Suprapubic skin (tissue), 4 donors: ENCODE measurements at regions not wholly inside any gene's neighbourhood (a gene's known extent, or its start where the extent isn't known, plus 50 kb on each side); places are given as distances from the start of the nearest gene placed in this dataset.

ENCODE experiments used
- DNase-seq, 2 donors: peaks; one replicate each; pipeline ENCODE4 v3.0.0-alpha.2; 2019; ENCODE audit warnings: low spot score in 2 of 2
- H3K27ac ChIP-seq: fragments of 200-600 bp; sonication (generic); one replicate; pipeline ENCODE4 v1.5.1; 2019
- H3K27me3 ChIP-seq: fragments of 200-600 bp; sonication (generic); one replicate; pipeline ENCODE4 v1.5.1; 2019
- H3K36me3 ChIP-seq: fragments of 200-600 bp; sonication (generic); one replicate; pipeline ENCODE4 v1.5.1; 2019
- H3K4me1 ChIP-seq: fragments of 200-600 bp; sonication (generic); one replicate; pipeline ENCODE4 v1.5.1; 2019
- H3K4me3 ChIP-seq: fragments of 200-600 bp; sonication (generic); one replicate; pipeline ENCODE4 v1.5.1; 2019; ENCODE audit warnings: mild to moderate bottlenecking
- H3K9me3 ChIP-seq: fragments of 200-600 bp; sonication (generic); one replicate; pipeline ENCODE4 v1.5.1; 2019
- CTCF ChIP-seq, 2 donors: fragments of 200-600 bp in 1 of 2; fragments of 450-650 bp in 1 of 2; sonication (generic) in 1 of 2; IDR thresholded peaks; one replicate each; pipeline ENCODE4 v1.5.1; 2016 to 2019; ENCODE audit warnings: antibody characterized with exemption in 2 of 2, mild to moderate bottlenecking in 1 of 2, moderate library complexity in 1 of 2
- EP300 ChIP-seq: sonication (generic); formaldehyde crosslinking; IDR thresholded peaks from one replicate; pipeline ENCODE4 v1.6.1; 2017; ENCODE audit warnings: antibody characterized with exemption
- POLR2A ChIP-seq, 2 donors: fragments of 450-650 bp; IDR thresholded peaks; one replicate each; pipeline ENCODE4 v1.6.1; 2017; ENCODE audit warnings: antibody characterized with exemption in 2 of 2, mild to moderate bottlenecking in 2 of 2, moderate library complexity in 2 of 2
- POLR2AphosphoS5 ChIP-seq, 3 donors: sonication (generic); formaldehyde crosslinking; IDR thresholded peaks; one replicate each; pipeline ENCODE4 v1.6.1; 2017; ENCODE audit warnings: antibody characterized with exemption in 3 of 3
- WGBS: methylation state at CpG from one replicate; pipeline ENCODE4 v1.1.5; 2018; 5-methylcytosine and 5-hydroxymethylcytosine counted together

- Histone ChIP-seq H3K9me3 (no peaks in the 10 kb centered on the region), H3K27ac (no peak overlapping the region), H3K36me3 (no peaks in the 10 kb centered on the region), H3K4me1 (no peaks in the 10 kb centered on the region), H3K27me3 (no peaks in the 10 kb centered on the region), H3K4me3 (no peak overlapping the region)
- no peak for TF ChIP-seq POLR2AphosphoS5 (IDR thresholded peaks at IDR 0.05)
- no peak for TF ChIP-seq CTCF (IDR thresholded peaks at IDR 0.05)
- no peak for TF ChIP-seq EP300
- no peak for TF ChIP-seq POLR2A (IDR thresholded peaks at IDR 0.05)
- DNase-seq: no peak
Observed at GRCh38 chr11:91846002-91846401, 378.6 kb upstream of the FAT3 start.

GRCh38 chr11:91840640-91841240 lies 383.9 kb upstream of the FAT3 start:
- no peak for TF ChIP-seq POLR2A (IDR thresholded peaks at IDR 0.05)
- no peak for TF ChIP-seq CTCF (IDR thresholded peaks at IDR 0.05)
- TF ChIP-seq POLR2AphosphoS5 (IDR thresholded peaks at IDR 0.05): no peak
- no peak for TF ChIP-seq EP300
- WGBS: 87% methylated on average over 4 of the region's 4 CpGs
- Histone ChIP-seq H3K27me3 (no peaks in the 10 kb centered on the region), H3K36me3 (no peaks in the 10 kb centered on the region), H3K4me3 (no peak overlapping the region), H3K27ac (no peak overlapping the region), H3K9me3 (no peaks in the 10 kb centered on the region), H3K4me1 (no peaks in the 10 kb centered on the region)
- no peak for DNase-seq

- DNase-seq: no peak
- 74% methylated on average over 2 of the region's 2 CpGs for WGBS
Observed at GRCh38 chr11:91837411-91838330, 386.9 kb upstream of the FAT3 start.

GRCh38 chr11:91835051-91835560 lies 389.5 kb upstream of the FAT3 start:
- TF ChIP-seq POLR2AphosphoS5 (IDR thresholded peaks at IDR 0.05): no peak
- no peak for TF ChIP-seq POLR2A (IDR thresholded peaks at IDR 0.05)
- no peak for TF ChIP-seq EP300
- TF ChIP-seq CTCF (IDR thresholded peaks at IDR 0.05): no peak
- no peaks in the 10 kb centered on the region for H3K4me1 ChIP-seq
- 73% methylated on average over 3 of the region's 3 CpGs for WGBS

More at GRCh38 chr11:91837411-91838330, 386.9 kb upstream of the FAT3 start:
- H3K36me3 ChIP-seq: no peaks in the 10 kb centered on the region
- no peaks in the 10 kb centered on the region for H3K27me3 ChIP-seq
- H3K4me1 ChIP-seq: no peaks in the 10 kb centered on the region
- no peak overlapping the region for H3K4me3 ChIP-seq
- H3K27ac ChIP-seq: no peak overlapping the region
- H3K9me3 ChIP-seq: no peaks in the 10 kb centered on the region
- TF ChIP-seq CTCF (IDR thresholded peaks at IDR 0.05) (no peak), POLR2A (IDR thresholded peaks at IDR 0.05) (no peak), POLR2AphosphoS5 (IDR thresholded peaks at IDR 0.05) (no peak), EP300 (no peak)

GRCh38 chr11:91828901-91829300 lies 395.7 kb upstream of the FAT3 start:
- Histone ChIP-seq H3K27me3 (no peaks in the 10 kb centered on the region), H3K4me1 (no peaks in the 10 kb centered on the region), H3K9me3 (no peaks in the 10 kb centered on the region), H3K36me3 (no peaks in the 10 kb centered on the region), H3K4me3 (no peak overlapping the region), H3K27ac (no peak overlapping the region)
- TF ChIP-seq EP300 (no peak), POLR2AphosphoS5 (IDR thresholded peaks at IDR 0.05) (no peak), CTCF (IDR thresholded peaks at IDR 0.05) (no peak), POLR2A (IDR thresholded peaks at IDR 0.05) (no peak)
- WGBS: 94% methylated on average over 4 of the region's 4 CpGs
- no peak for DNase-seq

More at GRCh38 chr11:91835051-91835560, 389.5 kb upstream of the FAT3 start:
- Histone ChIP-seq H3K9me3 (no peaks in the 10 kb centered on the region), H3K4me3 (no peak overlapping the region), H3K36me3 (no peaks in the 10 kb centered on the region), H3K27ac (no peak overlapping the region), H3K27me3 (no peaks in the 10 kb centered on the region)
- no peak for DNase-seq
